GM19372 (cell line): ENCODE measurements at regions not wholly inside any gene's neighbourhood (a gene's known extent, or its start where the extent isn't known, plus 50 kb on each side); places are given as distances from the start of the nearest gene placed in this dataset.

Experiments used
- ATAC-seq: cut with Tn5 transposase; IDR thresholded peaks from one replicate; pipeline ENCODE4 v1.9.1; 2021; ENCODE audit warnings: mild to moderate bottlenecking, low read depth, moderate library complexity; ENCODE audit not compliant: unreplicated experiment

GRCh38 chr15:61422773-61423172 is 193.7 kb upstream of the RORA start:
- ATAC-seq: no peak

GRCh38 chr15:61421938-61422337 is 192.8 kb upstream of the RORA start:
- ATAC-seq: no peak

GRCh38 chr15:61421470-61421869 is 192.4 kb upstream of the RORA start:
- no peak for ATAC-seq

GRCh38 chr15:61420546-61420945 is 191.4 kb upstream of the RORA start:
- ATAC-seq: no peak

- no peak for ATAC-seq
Observed at GRCh38 chr15:61415617-61416120, 186.6 kb upstream of the RORA start.

GRCh38 chr15:61411902-61412510 is 182.9 kb upstream of the RORA start:
- ATAC-seq: no peak

- ATAC-seq: no peak
Observed at GRCh38 chr15:61410662-61411061, 181.6 kb upstream of the RORA start.

GRCh38 chr15:61404567-61404966 is 175.5 kb upstream of the RORA start:
- ATAC-seq: no peak

- ATAC-seq: no peak
Observed at GRCh38 chr15:61403884-61404283, 174.8 kb upstream of the RORA start.

GRCh38 chr15:61401903-61402698 is 173.0 kb upstream of the RORA start:
- ATAC-seq: no peak

- no peak for ATAC-seq
Observed at GRCh38 chr15:61398310-61398709, 169.2 kb upstream of the RORA start.

- no peak for ATAC-seq
Observed at GRCh38 chr15:61396235-61396919, 167.3 kb upstream of the RORA start.

- no peak for ATAC-seq
Observed at GRCh38 chr15:61393949-61394348, 164.8 kb upstream of the RORA start.

- ATAC-seq: no peak
Observed at GRCh38 chr15:61393524-61393923, 164.4 kb upstream of the RORA start.

GRCh38 chr15:61390138-61390537 is 161.0 kb upstream of the RORA start:
- ATAC-seq: no peak

- ATAC-seq: no peak
Observed at GRCh38 chr15:61389334-61390028, 160.4 kb upstream of the RORA start.

- no peak for ATAC-seq
Observed at GRCh38 chr15:61387675-61388074, 158.6 kb upstream of the RORA start.

GRCh38 chr15:61383421-61383820 is 154.3 kb upstream of the RORA start:
- no peak for ATAC-seq

- no peak for ATAC-seq
Observed at GRCh38 chr15:61382927-61383326, 153.8 kb upstream of the RORA start.

- ATAC-seq: no peak
Observed at GRCh38 chr15:61381501-61381900, 152.4 kb upstream of the RORA start.

- ATAC-seq: no peak
Observed at GRCh38 chr15:61380270-61380669, 151.2 kb upstream of the RORA start.
